C4-2B (cell line): ENCODE measurements at regions not wholly inside any gene's neighbourhood (a gene's known extent, or its start where the extent isn't known, plus 50 kb on each side); places are given as distances from the start of the nearest gene placed in this dataset.

Source experiments
- H3K27ac ChIP-seq: fragments of 450-650 bp; 2 replicates; pipeline ENCODE4 v1.5.1; 2017
- CTCF ChIP-seq: fragments of 450-650 bp; conservative IDR thresholded peaks from 2 replicates; pipeline ENCODE4 v1.5.1; 2017; ENCODE audit warnings: mild to moderate bottlenecking
- ZFX ChIP-seq: fragments of 450-650 bp; IDR thresholded peaks from 2 replicates; pipeline ENCODE4 v1.6.1; 2017

- H3K27ac ChIP-seq: no peak overlapping the region
- no peak for TF ChIP-seq ZFX
- TF ChIP-seq CTCF: no peak
These were observed 484.2 kb upstream of the BOD1L1 start for GRCh38 chr4:14111730-14112181.

- H3K27ac ChIP-seq: no peak overlapping the region
- no peak for TF ChIP-seq CTCF
- TF ChIP-seq ZFX: no peak
These were observed 487.6 kb upstream of the BOD1L1 start for GRCh38 chr4:14115106-14115505.

- H3K27ac ChIP-seq: no peak overlapping the region
- TF ChIP-seq CTCF (no peak), ZFX (no peak)
These were observed 490.2 kb upstream of the BOD1L1 start for GRCh38 chr4:14117575-14118238.

- H3K27ac ChIP-seq: no peak overlapping the region
- no peak for TF ChIP-seq ZFX
- no peak for TF ChIP-seq CTCF
These were observed 497.3 kb upstream of the BOD1L1 start for GRCh38 chr4:14124816-14125215.

- no peak for TF ChIP-seq ZFX
- H3K27ac ChIP-seq: no peak overlapping the region
These were observed 498.0 kb upstream of the BOD1L1 start for GRCh38 chr4:14125375-14126129.

- H3K27ac ChIP-seq: no peak overlapping the region
- TF ChIP-seq ZFX (no peak), CTCF (no peak)
These were observed 503.0 kb upstream of the BOD1L1 start for GRCh38 chr4:14130551-14130950.

- no peak overlapping the region for H3K27ac ChIP-seq
- no peak for TF ChIP-seq CTCF
- TF ChIP-seq ZFX: no peak
These were observed 503.8 kb upstream of the BOD1L1 start for GRCh38 chr4:14131335-14131734.

- TF ChIP-seq ZFX: no peak
- TF ChIP-seq CTCF: no peak
- H3K27ac ChIP-seq: no peak overlapping the region
These were observed 504.8 kb upstream of the BOD1L1 start for GRCh38 chr4:14132301-14132700.
